MM.1S (cell line): ENCODE measurements at regions not wholly inside any gene's neighbourhood (a gene's known extent, or its start where the extent isn't known, plus 50 kb on each side); places are given as distances from the start of the nearest gene placed in this dataset.

Experiments used
- EZH2 ChIP-seq: fragments of 300-600 bp; sonication (generic); optimal IDR thresholded peaks from 2 replicates; pipeline ENCODE3; 2017; ENCODE audit warnings: low read depth, mild to moderate bottlenecking, antibody characterized with exemption, low read length, mixed read lengths
- TF ChIP-seq, protein P1 (sequence below): fragments of 300-600 bp; sonication (generic); IDR thresholded peaks from 2 replicates; pipeline ENCODE4 v1.5.1; 2016; ENCODE audit warnings: antibody characterized with exemption, low read length, mixed read lengths

DNA sequence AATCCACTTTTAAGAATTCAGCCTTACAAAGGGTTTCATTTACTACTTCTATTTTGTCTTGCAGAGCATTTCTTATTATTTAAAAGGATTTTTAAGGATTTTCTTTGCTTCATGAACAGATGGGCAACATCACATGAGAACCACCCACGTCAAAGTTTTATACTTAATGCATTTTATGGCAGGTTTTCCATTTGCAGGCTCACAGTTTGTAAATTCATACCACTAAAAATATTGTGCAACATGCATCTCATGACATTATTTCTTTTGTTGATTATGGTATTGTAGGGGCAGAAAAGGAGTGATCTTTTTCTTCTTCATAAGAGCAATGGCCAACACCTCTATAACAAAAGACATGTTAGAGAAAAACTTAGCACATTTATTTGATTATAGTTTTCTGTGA lies 554.0 kb upstream of the SPRY2 start:
- no peak for TF ChIP-seq EZH2
- TF ChIP-seq, protein P1, sequence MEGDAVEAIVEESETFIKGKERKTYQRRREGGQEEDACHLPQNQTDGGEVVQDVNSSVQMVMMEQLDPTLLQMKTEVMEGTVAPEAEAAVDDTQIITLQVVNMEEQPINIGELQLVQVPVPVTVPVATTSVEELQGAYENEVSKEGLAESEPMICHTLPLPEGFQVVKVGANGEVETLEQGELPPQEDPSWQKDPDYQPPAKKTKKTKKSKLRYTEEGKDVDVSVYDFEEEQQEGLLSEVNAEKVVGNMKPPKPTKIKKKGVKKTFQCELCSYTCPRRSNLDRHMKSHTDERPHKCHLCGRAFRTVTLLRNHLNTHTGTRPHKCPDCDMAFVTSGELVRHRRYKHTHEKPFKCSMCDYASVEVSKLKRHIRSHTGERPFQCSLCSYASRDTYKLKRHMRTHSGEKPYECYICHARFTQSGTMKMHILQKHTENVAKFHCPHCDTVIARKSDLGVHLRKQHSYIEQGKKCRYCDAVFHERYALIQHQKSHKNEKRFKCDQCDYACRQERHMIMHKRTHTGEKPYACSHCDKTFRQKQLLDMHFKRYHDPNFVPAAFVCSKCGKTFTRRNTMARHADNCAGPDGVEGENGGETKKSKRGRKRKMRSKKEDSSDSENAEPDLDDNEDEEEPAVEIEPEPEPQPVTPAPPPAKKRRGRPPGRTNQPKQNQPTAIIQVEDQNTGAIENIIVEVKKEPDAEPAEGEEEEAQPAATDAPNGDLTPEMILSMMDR: no peak
